HT-29 (cell line): ENCODE measurements at regions not wholly inside any gene's neighbourhood (a gene's known extent, or its start where the extent isn't known, plus 50 kb on each side); places are given as distances from the start of the nearest gene placed in this dataset.
A peak's percentile ranks its signal among the peaks of the same experiment; 100 is the strongest.

Experiments
- DNase-seq: peaks from one replicate; pipeline ENCODE4 v3.0.0-alpha.2; 2015; ENCODE audit warnings: low spot score

GRCh38 chrX:15191830-15192229, 78.1 kb downstream of the ASB9 start:
- DNase-seq: no peak

- DNase-seq: no peak
Observed at GRCh38 chrX:15188039-15188438, 81.8 kb downstream of the ASB9 start.

- DNase-seq: no peak
Observed at GRCh38 chrX:15177316-15177715, 92.6 kb downstream of the ASB9 start.

GRCh38 chrX:15173411-15173810, 96.5 kb downstream of the ASB9 start:
- DNase-seq: no peak

GRCh38 chrX:15170927-15171326, 99.0 kb downstream of the ASB9 start:
- DNase-seq: no peak

- no peak for DNase-seq
Observed at GRCh38 chrX:15167826-15168225, 102.1 kb downstream of the ASB9 start.

GRCh38 chrX:15165832-15166231, 104.1 kb downstream of the ASB9 start:
- DNase-seq: no peak

GRCh38 chrX:15163131-15163530, 106.8 kb downstream of the ASB9 start:
- no peak for DNase-seq

- no peak for DNase-seq
Observed at GRCh38 chrX:15160558-15161095, 109.3 kb downstream of the ASB9 start.

- no peak for DNase-seq
Observed at GRCh38 chrX:15158736-15159406, 111.0 kb downstream of the ASB9 start.

GRCh38 chrX:15158350-15158735, 111.5 kb downstream of the ASB9 start:
- no peak for DNase-seq

GRCh38 chrX:15157624-15158023, 112.3 kb downstream of the ASB9 start:
- no peak for DNase-seq

- DNase-seq: no peak
Observed at GRCh38 chrX:15151267-15152186, 118.4 kb downstream of the ASB9 start.

- no peak for DNase-seq
Observed at GRCh38 chrX:15150586-15150985, 119.3 kb downstream of the ASB9 start.

GRCh38 chrX:15146515-15146914, 123.4 kb downstream of the ASB9 start:
- DNase-seq: peak; percentile 6

GRCh38 chrX:15143825-15144121, 126.1 kb downstream of the ASB9 start:
- no peak for DNase-seq

GRCh38 chrX:15143050-15143824, 126.6 kb downstream of the ASB9 start:
- DNase-seq: peak; percentile 55

GRCh38 chrX:15142084-15142715, 127.7 kb downstream of the ASB9 start:
- no peak for DNase-seq

- DNase-seq: no peak
Observed at GRCh38 chrX:15136795-15137194, 133.1 kb downstream of the ASB9 start.

GRCh38 chrX:15129412-15129811, 140.5 kb downstream of the ASB9 start:
- no peak for DNase-seq

- no peak for DNase-seq
Observed at GRCh38 chrX:15128861-15129260, 141.0 kb downstream of the ASB9 start.

- DNase-seq: no peak
Observed at GRCh38 chrX:15127010-15127409, 142.9 kb downstream of the ASB9 start.
